Kidney (tissue), 13 donors: ENCODE measurements at regions not wholly inside any gene's neighbourhood (a gene's known extent, or its start where the extent isn't known, plus 50 kb on each side); places are given as distances from the start of the nearest gene placed in this dataset.

Experiments
- DNase-seq, 5 donors: peaks; one replicate each; pipeline ENCODE4 v3.0.0-alpha.2; 2013 to 2020
- FAIRE-seq: peaks from 2 replicates; lab custom pipeline; 2012; peaks lifted over from hg19 to GRCh38; lab: Jason Lieb, UNC
- H3K27ac ChIP-seq, 2 donors: one replicate each; pipeline ENCODE4 v1.7.0; 2013; ENCODE audit warnings: low read depth in 2 of 2, low read length in 2 of 2, inconsistent platforms in 1 of 2
- H3K27me3 ChIP-seq: one replicate; pipeline ENCODE4 v1.7.1; 2013; ENCODE audit warnings: low read length, inconsistent platforms; ENCODE audit not compliant: control insufficient read depth, insufficient read depth
- H3K36me3 ChIP-seq, 3 donors: one replicate each; pipeline versions ENCODE4 v1.7.0 to v1.7.1; 2013; ENCODE audit warnings: low read length in 3 of 3, control low read depth in 1 of 3, inconsistent platforms in 1 of 3; ENCODE audit not compliant: insufficient read depth in 3 of 3, control insufficient read depth in 2 of 3
- H3K4me1 ChIP-seq, 3 donors: one replicate each; pipeline versions ENCODE4 v1.7.0 to v1.7.1; 2013; ENCODE audit warnings: low read length in 3 of 3, inconsistent platforms in 1 of 3, low read depth in 1 of 3; ENCODE audit not compliant: control insufficient read depth in 2 of 3, insufficient read depth in 2 of 3
- H3K4me3 ChIP-seq, 3 donors: one replicate each; pipeline versions ENCODE4 v1.7.0 to v1.8.1; 2013; ENCODE audit warnings: low read length in 3 of 3, control low read depth in 1 of 3, inconsistent platforms in 1 of 3
- H3K9ac ChIP-seq, 3 donors: one replicate each; pipeline versions ENCODE4 v1.7.0 to v1.7.1; 2013; ENCODE audit warnings: low read length in 3 of 3, control low read depth in 1 of 3, inconsistent platforms in 1 of 3
- H3K9me3 ChIP-seq, 3 donors: one replicate each; pipeline versions ENCODE4 v1.7.0 to v1.7.1; 2013; ENCODE audit warnings: low read length in 3 of 3, control low read depth in 1 of 3, inconsistent platforms in 1 of 3; ENCODE audit not compliant: control insufficient read depth in 2 of 3, insufficient read depth in 1 of 3
- intact Hi-C: fragments of 100-400 bp; cut with DNase I; formaldehyde crosslinking; loops from one replicate; pipeline ENCODE4 v1.11.1; 2022
- TF ChIP-seq, protein P1 (sequence below): IDR thresholded peaks from 3 replicates; pipeline ENCODE4 v1.5.1; 2012; ENCODE audit warnings: mild to moderate bottlenecking, moderate library complexity, borderline replicate concordance; ENCODE audit not compliant: insufficient read depth; ENCODE audit errors: extremely low read depth
- donor health status: control.
- donor health status: control.
- donor health status: control.
- donor health status: control.
- donor health status: control.
- donor health status: DM: yes; HTN: yes; CAD: no.
- donor health status: Normal renal cell carcinoma (clear cell type).

DNA sequence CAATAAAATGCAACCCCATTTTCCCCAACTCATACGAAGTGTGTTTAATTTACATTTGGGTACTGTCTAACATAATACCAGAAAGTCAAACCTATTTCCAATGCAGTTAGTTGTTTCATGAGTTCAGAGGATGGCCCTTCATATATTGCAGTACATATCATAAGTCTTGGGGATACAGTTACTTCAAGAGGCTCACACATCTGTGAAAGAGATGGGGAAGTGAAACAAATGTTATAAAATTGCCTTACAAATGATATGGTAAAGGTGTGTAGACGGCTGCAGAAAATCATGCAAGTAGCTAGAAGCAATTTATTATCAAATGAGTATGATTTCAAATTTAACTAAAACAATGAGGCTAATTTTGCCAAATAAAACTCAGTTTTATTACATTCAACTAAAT lies 219.0 kb upstream of the CDH12 start:
- no peak overlapping the region for H3K9ac ChIP-seq
- H3K4me1 ChIP-seq: no peaks in the 10 kb centered on the region
- H3K27me3 ChIP-seq: no peaks in the 10 kb centered on the region
- no peak for DNase-seq
- intact Hi-C loops: no loop called here
- TF ChIP-seq, protein P1, sequence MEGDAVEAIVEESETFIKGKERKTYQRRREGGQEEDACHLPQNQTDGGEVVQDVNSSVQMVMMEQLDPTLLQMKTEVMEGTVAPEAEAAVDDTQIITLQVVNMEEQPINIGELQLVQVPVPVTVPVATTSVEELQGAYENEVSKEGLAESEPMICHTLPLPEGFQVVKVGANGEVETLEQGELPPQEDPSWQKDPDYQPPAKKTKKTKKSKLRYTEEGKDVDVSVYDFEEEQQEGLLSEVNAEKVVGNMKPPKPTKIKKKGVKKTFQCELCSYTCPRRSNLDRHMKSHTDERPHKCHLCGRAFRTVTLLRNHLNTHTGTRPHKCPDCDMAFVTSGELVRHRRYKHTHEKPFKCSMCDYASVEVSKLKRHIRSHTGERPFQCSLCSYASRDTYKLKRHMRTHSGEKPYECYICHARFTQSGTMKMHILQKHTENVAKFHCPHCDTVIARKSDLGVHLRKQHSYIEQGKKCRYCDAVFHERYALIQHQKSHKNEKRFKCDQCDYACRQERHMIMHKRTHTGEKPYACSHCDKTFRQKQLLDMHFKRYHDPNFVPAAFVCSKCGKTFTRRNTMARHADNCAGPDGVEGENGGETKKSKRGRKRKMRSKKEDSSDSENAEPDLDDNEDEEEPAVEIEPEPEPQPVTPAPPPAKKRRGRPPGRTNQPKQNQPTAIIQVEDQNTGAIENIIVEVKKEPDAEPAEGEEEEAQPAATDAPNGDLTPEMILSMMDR: no peak
- H3K4me3 ChIP-seq: no peak overlapping the region
- H3K9me3 ChIP-seq: no peaks in the 10 kb centered on the region
- FAIRE-seq: no peak
- no peaks in the 10 kb centered on the region for H3K36me3 ChIP-seq
- no peak overlapping the region for H3K27ac ChIP-seq

DNA sequence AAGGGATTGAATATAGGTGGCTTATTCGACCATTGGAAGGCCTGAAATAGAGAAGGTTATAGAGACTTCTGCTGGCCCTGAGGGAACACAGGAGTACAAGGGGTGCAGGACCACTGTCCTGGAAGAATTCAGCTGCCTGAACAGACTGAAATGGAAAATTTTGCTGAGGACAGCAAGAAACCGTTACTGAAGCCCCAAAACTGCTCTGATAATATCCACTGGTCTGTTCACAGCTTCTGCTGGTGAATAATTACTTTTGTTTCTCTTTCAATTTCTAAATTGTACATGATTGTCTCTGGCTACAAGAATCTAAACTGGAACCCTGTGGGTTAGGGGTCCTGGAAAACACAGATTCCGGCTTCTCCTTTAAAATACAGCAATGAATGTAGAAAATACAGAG lies 218.5 kb upstream of the CDH12 start:
- Histone ChIP-seq H3K27me3 (no peaks in the 10 kb centered on the region), H3K9ac (no peak overlapping the region), H3K9me3 (no peaks in the 10 kb centered on the region), H3K27ac (no peak overlapping the region), H3K36me3 (no peaks in the 10 kb centered on the region), H3K4me3 (no peak overlapping the region), H3K4me1 (no peaks in the 10 kb centered on the region)
- intact Hi-C loops: no loop called here
- no peak for DNase-seq
- no peak for FAIRE-seq
- TF ChIP-seq, protein P1: no peak

DNA sequence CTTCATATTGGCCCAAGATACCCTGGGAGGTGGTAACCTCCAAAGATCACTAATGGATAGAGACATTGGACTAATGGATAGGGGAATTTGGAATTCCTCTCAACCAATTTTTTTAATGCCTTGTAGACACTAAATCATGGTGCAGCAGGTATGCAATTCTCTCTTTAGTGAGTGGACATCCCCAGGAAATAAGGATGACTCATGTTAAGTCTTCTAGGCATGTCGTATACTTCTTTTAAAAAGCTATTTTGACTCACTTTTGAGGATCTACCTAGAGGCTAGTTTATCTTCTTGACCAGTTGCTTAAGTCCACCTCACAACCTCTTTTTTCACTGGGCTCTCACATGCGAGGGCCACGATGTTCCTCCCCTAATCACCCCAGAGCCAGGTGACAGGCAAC lies 211.6 kb upstream of the CDH12 start:
- no peak overlapping the region for H3K9ac ChIP-seq
- intact Hi-C loops: no loop called here
- no peak for FAIRE-seq

More for the DNA sequence above, 211.6 kb upstream of the CDH12 start:
- Histone ChIP-seq H3K27me3 (no peaks in the 10 kb centered on the region), H3K4me3 (no peak overlapping the region), H3K4me1 (no peaks in the 10 kb centered on the region), H3K27ac (no peak overlapping the region), H3K9me3 (no peaks in the 10 kb centered on the region), H3K36me3 (no peaks in the 10 kb centered on the region)
- no peak for DNase-seq
- TF ChIP-seq, protein P1: no peak
